ENCODE measurements at regions not wholly inside any gene's neighbourhood (a gene's known extent, or its start where the extent isn't known, plus 50 kb on each side); places are given as distances from the start of the nearest gene placed in this dataset.

GRCh38 chr12:72957454-72957853, 685.3 kb downstream of the TRHDE start:
- H3K4me3 ChIP-seq (ENCODE audit: low read depth, low read length): no peak overlapping the region
- no peak for DNase-seq (ENCODE audit: low read depth)
- no peak for TF ChIP-seq MYC (IDR thresholded peaks at IDR 0.05; ENCODE audit: low read depth, low read length)
- TF ChIP-seq POLR2A (IDR thresholded peaks at IDR 0.05; ENCODE audit: extremely low read depth, insufficient read length): no peak
- TF ChIP-seq, protein P1, sequence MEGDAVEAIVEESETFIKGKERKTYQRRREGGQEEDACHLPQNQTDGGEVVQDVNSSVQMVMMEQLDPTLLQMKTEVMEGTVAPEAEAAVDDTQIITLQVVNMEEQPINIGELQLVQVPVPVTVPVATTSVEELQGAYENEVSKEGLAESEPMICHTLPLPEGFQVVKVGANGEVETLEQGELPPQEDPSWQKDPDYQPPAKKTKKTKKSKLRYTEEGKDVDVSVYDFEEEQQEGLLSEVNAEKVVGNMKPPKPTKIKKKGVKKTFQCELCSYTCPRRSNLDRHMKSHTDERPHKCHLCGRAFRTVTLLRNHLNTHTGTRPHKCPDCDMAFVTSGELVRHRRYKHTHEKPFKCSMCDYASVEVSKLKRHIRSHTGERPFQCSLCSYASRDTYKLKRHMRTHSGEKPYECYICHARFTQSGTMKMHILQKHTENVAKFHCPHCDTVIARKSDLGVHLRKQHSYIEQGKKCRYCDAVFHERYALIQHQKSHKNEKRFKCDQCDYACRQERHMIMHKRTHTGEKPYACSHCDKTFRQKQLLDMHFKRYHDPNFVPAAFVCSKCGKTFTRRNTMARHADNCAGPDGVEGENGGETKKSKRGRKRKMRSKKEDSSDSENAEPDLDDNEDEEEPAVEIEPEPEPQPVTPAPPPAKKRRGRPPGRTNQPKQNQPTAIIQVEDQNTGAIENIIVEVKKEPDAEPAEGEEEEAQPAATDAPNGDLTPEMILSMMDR (IDR thresholded peaks at IDR 0.05; ENCODE audit: low read depth, low read length): no peak
- TF ChIP-seq MAX (IDR thresholded peaks at IDR 0.05; ENCODE audit: low read depth, low read length): no peak

DNA sequence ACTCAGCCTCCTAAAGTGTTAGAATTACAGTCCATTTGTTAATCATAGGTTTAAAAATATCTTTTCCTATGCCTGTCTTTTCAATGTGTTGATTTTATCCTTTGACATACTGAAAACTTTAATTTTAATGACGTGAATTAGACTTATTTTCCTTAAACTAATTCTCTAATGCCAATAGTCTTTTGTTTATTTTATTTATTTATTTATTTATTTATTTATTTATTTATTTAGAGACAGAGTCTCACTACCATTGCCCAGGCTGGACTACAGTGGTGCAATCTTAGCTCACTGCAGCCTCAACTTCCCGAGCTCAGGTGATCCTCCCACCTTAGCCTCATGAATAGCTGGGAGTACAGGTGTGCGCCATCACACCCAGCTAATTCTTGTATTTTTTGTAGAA, 694.5 kb downstream of the TRHDE start:
- no peak overlapping the region for H3K4me3 ChIP-seq (ENCODE audit: low read depth, low read length)
- no peak for TF ChIP-seq MYC (IDR thresholded peaks at IDR 0.05; ENCODE audit: low read depth, low read length)
- TF ChIP-seq, protein P1 (IDR thresholded peaks at IDR 0.05; ENCODE audit: low read depth, low read length): no peak
- TF ChIP-seq MAX (IDR thresholded peaks at IDR 0.05; ENCODE audit: low read depth, low read length): no peak
- no peak for TF ChIP-seq POLR2A (IDR thresholded peaks at IDR 0.05; ENCODE audit: extremely low read depth, insufficient read length)
- no peak for DNase-seq (ENCODE audit: low read depth)

- DNase-seq (ENCODE audit: low read depth): no peak
- TF ChIP-seq, protein P1 (IDR thresholded peaks at IDR 0.05; ENCODE audit: low read depth, low read length): no peak
- TF ChIP-seq MYC (IDR thresholded peaks at IDR 0.05; ENCODE audit: low read depth, low read length) (no peak), POLR2A (IDR thresholded peaks at IDR 0.05; ENCODE audit: extremely low read depth, insufficient read length) (no peak), MAX (IDR thresholded peaks at IDR 0.05; ENCODE audit: low read depth, low read length) (no peak)
- H3K4me3 ChIP-seq (ENCODE audit: low read depth, low read length): no peak overlapping the region
Measured at GRCh38 chr12:72974954-72975555, 702.9 kb downstream of the TRHDE start.

DNA sequence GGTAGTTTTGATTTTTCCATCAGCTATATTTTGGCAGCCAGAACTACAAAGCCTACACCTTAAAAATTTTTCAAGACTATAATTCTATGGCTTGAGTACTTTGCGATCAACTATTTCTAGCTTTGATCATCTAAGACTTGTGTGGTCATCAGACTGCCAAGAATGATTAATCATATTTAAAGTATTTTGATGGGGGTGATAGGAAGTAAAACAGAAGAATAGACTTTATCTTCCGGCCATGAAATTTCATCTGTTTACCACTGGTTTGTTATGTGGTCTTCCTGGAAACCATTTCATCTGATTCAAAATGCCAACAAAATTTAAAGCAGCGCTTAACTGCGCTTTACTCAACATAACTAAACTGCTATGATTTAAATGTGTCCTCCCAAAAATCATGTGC, 706.8 kb downstream of the TRHDE start:
- no peak overlapping the region for H3K4me3 ChIP-seq (ENCODE audit: low read depth, low read length)
- DNase-seq (ENCODE audit: low read depth): no peak
- TF ChIP-seq, protein P1 (IDR thresholded peaks at IDR 0.05; ENCODE audit: low read depth, low read length): no peak
- no peak for TF ChIP-seq POLR2A (IDR thresholded peaks at IDR 0.05; ENCODE audit: extremely low read depth, insufficient read length)

- TF ChIP-seq, protein P1 (IDR thresholded peaks at IDR 0.05; ENCODE audit: low read depth, low read length): no peak
- no peak for TF ChIP-seq MYC (IDR thresholded peaks at IDR 0.05; ENCODE audit: low read depth, low read length)
- no peak for TF ChIP-seq POLR2A (IDR thresholded peaks at IDR 0.05; ENCODE audit: extremely low read depth, insufficient read length)
- no peak for TF ChIP-seq MAX (IDR thresholded peaks at IDR 0.05; ENCODE audit: low read depth, low read length)
- DNase-seq (ENCODE audit: low read depth): no peak
- no peak overlapping the region for H3K4me3 ChIP-seq (ENCODE audit: low read depth, low read length)
Measured at GRCh38 chr12:72982356-72982755, 710.2 kb downstream of the TRHDE start.

DNA sequence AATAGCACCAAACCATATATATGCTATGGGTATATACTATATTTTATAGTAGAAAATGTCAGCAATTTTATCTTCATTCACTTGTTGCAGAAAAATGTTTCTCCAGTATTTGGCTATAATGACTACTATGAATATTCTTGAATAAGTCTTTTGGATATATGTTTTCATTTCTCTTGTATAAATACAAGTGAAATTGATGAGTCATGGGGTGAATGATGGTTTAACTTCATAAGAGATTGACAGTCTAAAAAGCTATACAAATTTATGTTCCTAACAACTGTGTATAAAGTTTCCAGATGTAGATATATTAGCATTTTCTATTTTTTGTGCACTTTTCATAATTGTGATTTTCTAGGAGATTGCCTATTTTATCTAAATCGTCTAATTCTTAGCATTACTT, 714.8 kb downstream of the TRHDE start:
- TF ChIP-seq POLR2A (IDR thresholded peaks at IDR 0.05; ENCODE audit: extremely low read depth, insufficient read length): no peak

More for the DNA sequence above, 714.8 kb downstream of the TRHDE start:
- H3K4me3 ChIP-seq (ENCODE audit: low read depth, low read length): no peak overlapping the region
- no peak for DNase-seq (ENCODE audit: low read depth)
